Kidney (tissue), 13 donors: ENCODE measurements at regions not wholly inside any gene's neighbourhood (a gene's known extent, or its start where the extent isn't known, plus 50 kb on each side); places are given as distances from the start of the nearest gene placed in this dataset.
"Not testable (repeated sequence)": the region's sequence is repeated elsewhere in the genome, so short reads cannot be mapped to it uniquely, and the experiment has no call there.

ENCODE experiments used
- DNase-seq, 5 donors: peaks; one replicate each; pipeline ENCODE4 v3.0.0-alpha.2; 2013 to 2020
- FAIRE-seq: peaks from 2 replicates; lab custom pipeline; 2012; peaks lifted over from hg19 to GRCh38; lab: Jason Lieb, UNC
- H3K27ac ChIP-seq, 2 donors: one replicate each; pipeline ENCODE4 v1.7.0; 2013; ENCODE audit warnings: low read depth in 2 of 2, low read length in 2 of 2, inconsistent platforms in 1 of 2
- H3K27me3 ChIP-seq: one replicate; pipeline ENCODE4 v1.7.1; 2013; ENCODE audit warnings: low read length, inconsistent platforms; ENCODE audit not compliant: control insufficient read depth, insufficient read depth
- H3K36me3 ChIP-seq, 3 donors: one replicate each; pipeline versions ENCODE4 v1.7.0 to v1.7.1; 2013; ENCODE audit warnings: low read length in 3 of 3, control low read depth in 1 of 3, inconsistent platforms in 1 of 3; ENCODE audit not compliant: insufficient read depth in 3 of 3, control insufficient read depth in 2 of 3
- H3K4me1 ChIP-seq, 3 donors: one replicate each; pipeline versions ENCODE4 v1.7.0 to v1.7.1; 2013; ENCODE audit warnings: low read length in 3 of 3, inconsistent platforms in 1 of 3, low read depth in 1 of 3; ENCODE audit not compliant: control insufficient read depth in 2 of 3, insufficient read depth in 2 of 3
- H3K4me3 ChIP-seq, 3 donors: one replicate each; pipeline versions ENCODE4 v1.7.0 to v1.8.1; 2013; ENCODE audit warnings: low read length in 3 of 3, control low read depth in 1 of 3, inconsistent platforms in 1 of 3
- H3K9ac ChIP-seq, 3 donors: one replicate each; pipeline versions ENCODE4 v1.7.0 to v1.7.1; 2013; ENCODE audit warnings: low read length in 3 of 3, control low read depth in 1 of 3, inconsistent platforms in 1 of 3
- H3K9me3 ChIP-seq, 3 donors: one replicate each; pipeline versions ENCODE4 v1.7.0 to v1.7.1; 2013; ENCODE audit warnings: low read length in 3 of 3, control low read depth in 1 of 3, inconsistent platforms in 1 of 3; ENCODE audit not compliant: control insufficient read depth in 2 of 3, insufficient read depth in 1 of 3
- CTCF ChIP-seq: IDR thresholded peaks from 3 replicates; pipeline ENCODE4 v1.5.1; 2012; ENCODE audit warnings: mild to moderate bottlenecking, moderate library complexity, borderline replicate concordance; ENCODE audit not compliant: insufficient read depth; ENCODE audit errors: extremely low read depth
- intact Hi-C: fragments of 100-400 bp; cut with DNase I; formaldehyde crosslinking; loops from one replicate; pipeline ENCODE4 v1.11.1; 2022
- donor health status: control.
- donor health status: control.
- donor health status: control.
- donor health status: control.
- donor health status: control.
- donor health status: DM: yes; HTN: yes; CAD: no.
- donor health status: Normal renal cell carcinoma (clear cell type).

GRCh38 chr13:79898996-79899395, 418.0 kb downstream of the NDFIP2 start:
- DNase-seq (no peak), FAIRE-seq (no peak)
- intact Hi-C loops = no loop called here
- H3K27me3 ChIP-seq = no peaks in the 10 kb centered on the region
- no peak for TF ChIP-seq CTCF
- H3K4me3 ChIP-seq = no peak overlapping the region
- no peaks in the 10 kb centered on the region for H3K36me3 ChIP-seq
- H3K27ac ChIP-seq = no peak overlapping the region
- H3K9me3 ChIP-seq = no peaks in the 10 kb centered on the region
- no peaks in the 10 kb centered on the region for H3K4me1 ChIP-seq
- H3K9ac ChIP-seq = no peak overlapping the region

DNA sequence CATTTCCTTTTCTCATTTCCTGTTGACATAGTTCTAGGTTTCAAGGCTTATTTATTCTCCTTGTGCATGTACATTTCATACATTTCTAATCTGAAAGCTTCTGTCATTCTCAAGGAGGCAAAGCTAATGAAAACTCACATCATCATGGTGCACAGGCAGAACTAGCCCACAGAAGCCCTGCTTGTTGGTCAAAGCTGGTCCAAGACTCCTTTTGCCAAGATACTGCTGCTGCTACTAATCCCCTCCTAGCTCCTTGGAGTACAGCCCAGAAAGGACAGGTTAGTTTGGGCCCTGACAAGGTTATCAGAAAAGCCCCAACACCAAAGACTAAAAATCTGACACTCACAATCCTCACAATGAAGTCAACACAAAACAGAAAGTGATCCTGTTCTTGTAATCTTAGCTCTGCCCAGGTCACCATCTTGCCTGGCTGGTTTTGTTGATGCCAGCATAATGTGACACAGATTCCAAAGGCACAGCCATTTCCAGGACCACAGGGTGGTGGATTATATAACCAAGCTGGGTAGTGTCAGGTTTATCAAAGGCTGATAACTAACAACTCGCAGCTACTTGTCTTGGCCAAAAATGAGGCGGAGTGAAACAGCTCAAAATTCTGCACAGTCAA, 417.4 kb downstream of the NDFIP2 start:
- intact Hi-C loops = no loop called here

DNA sequence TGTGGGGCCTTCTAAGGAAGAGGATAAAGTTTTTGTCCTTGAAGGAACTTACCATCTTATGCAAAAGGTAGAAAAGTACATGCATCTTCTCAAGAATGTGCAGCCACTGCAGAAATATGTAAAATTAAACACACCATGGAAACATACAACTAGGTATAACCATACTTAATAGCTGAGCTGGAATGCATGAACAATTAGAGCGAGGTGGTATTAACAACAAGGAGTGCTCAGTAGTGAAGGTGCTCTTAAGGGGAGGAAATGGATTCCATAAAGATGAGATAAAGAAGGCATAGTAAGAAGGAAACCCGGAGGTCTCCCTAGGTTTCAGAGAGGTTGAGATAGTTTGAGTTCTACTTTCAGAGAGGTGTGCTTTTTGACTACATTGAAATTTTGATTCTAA, 415.9 kb downstream of the NDFIP2 start:
- Histone ChIP-seq H3K9me3 (no peaks in the 10 kb centered on the region), H3K27me3 (no peaks in the 10 kb centered on the region), H3K9ac (no peak overlapping the region), H3K4me3 (no peak overlapping the region), H3K4me1 (no peaks in the 10 kb centered on the region), H3K27ac (no peak overlapping the region), H3K36me3 (no peaks in the 10 kb centered on the region)
- no peak for TF ChIP-seq CTCF
- DNase-seq (no peak), FAIRE-seq (no peak)
- intact Hi-C loops = no loop called here

More for the DNA sequence above, 417.4 kb downstream of the NDFIP2 start:
- no peak for TF ChIP-seq CTCF
- Histone ChIP-seq H3K27ac (no peak overlapping the region), H3K4me3 (no peak overlapping the region), H3K36me3 (no peaks in the 10 kb centered on the region), H3K9me3 (no peaks in the 10 kb centered on the region), H3K4me1 (no peaks in the 10 kb centered on the region), H3K27me3 (no peaks in the 10 kb centered on the region), H3K9ac (no peak overlapping the region)
- DNase-seq = no peak
- FAIRE-seq = no peak

- Histone ChIP-seq H3K27ac (no peak overlapping the region), H3K36me3 (no peaks in the 10 kb centered on the region), H3K9me3 (no peaks in the 10 kb centered on the region), H3K27me3 (no peaks in the 10 kb centered on the region), H3K4me3 (no peak overlapping the region), H3K9ac (no peak overlapping the region), H3K4me1 (no peaks in the 10 kb centered on the region)
- DNase-seq (no peak), FAIRE-seq (no peak)
- TF ChIP-seq CTCF = no peak
- intact Hi-C loops = no loop called here
Measured at GRCh38 chr13:79895416-79895815, 414.5 kb downstream of the NDFIP2 start.

- FAIRE-seq, H3K36me3 ChIP-seq, H3K27ac ChIP-seq, H3K4me1 ChIP-seq, H3K9ac ChIP-seq, H3K27me3 ChIP-seq, H3K4me3 ChIP-seq, H3K9me3 ChIP-seq, intact Hi-C loops: not testable (repeated sequence)
- peak in 1 of 5 donors; percentile 57 for DNase-seq
Measured at GRCh38 chr13:79887278-79887677, 406.3 kb downstream of the NDFIP2 start.
